ENCODE measurements at regions not wholly inside any gene's neighbourhood (a gene's known extent, or its start where the extent isn't known, plus 50 kb on each side); places are given as distances from the start of the nearest gene placed in this dataset.

DNA sequence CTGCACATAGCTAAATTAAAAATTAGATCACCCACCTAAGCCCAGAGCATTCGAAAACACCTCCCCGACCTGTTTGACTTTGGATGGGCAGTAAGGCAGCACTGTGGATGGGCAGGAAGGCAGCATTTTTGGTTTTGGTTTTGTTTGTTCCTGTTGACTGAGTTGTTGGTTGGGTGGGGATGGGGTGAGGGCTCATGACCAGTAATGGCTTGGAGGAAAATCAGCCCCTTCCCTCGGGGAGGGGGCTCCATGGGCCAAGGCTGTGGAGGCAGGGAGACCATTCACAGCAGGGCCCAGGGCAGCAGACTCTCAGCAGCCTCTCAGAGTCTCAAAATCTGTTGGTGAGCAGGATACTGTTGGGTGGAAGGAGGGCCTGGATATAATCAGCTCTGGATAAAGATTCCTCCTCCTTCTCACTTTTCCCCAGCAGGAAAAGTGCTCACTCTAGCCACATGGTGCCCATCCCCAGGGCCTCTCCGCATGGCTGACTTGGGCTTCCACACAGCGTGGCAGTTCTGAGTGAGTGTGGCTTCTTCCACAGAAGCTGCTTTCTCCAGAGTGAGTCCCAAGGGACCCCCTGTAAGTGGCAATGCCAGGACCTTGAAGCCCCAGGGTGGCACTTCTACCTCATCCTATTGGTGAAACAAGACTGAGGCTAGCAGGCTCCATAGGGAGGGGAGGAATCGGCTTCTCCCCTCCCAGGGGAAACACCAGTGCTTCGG lies 1491.2 kb downstream of the BRD1 start:
- H3K27ac Mint-ChIP-seq = no peak overlapping the region
- no peaks in the 10 kb centered on the region for H3K4me1 Mint-ChIP-seq (ENCODE audit: low read depth)
- peaks cover 6% of the 10 kb centered on the region; the same call in 1 of the 2 replicates for H3K36me3 Mint-ChIP-seq (ENCODE audit: low read depth)
- DNase-seq = no peak
- peaks cover 2% of the 10 kb centered on the region for H3K27me3 Mint-ChIP-seq (ENCODE audit: insufficient read depth)
- peaks cover 54% of the 10 kb centered on the region for H3K9me3 Mint-ChIP-seq
- TF ChIP-seq, protein P1, sequence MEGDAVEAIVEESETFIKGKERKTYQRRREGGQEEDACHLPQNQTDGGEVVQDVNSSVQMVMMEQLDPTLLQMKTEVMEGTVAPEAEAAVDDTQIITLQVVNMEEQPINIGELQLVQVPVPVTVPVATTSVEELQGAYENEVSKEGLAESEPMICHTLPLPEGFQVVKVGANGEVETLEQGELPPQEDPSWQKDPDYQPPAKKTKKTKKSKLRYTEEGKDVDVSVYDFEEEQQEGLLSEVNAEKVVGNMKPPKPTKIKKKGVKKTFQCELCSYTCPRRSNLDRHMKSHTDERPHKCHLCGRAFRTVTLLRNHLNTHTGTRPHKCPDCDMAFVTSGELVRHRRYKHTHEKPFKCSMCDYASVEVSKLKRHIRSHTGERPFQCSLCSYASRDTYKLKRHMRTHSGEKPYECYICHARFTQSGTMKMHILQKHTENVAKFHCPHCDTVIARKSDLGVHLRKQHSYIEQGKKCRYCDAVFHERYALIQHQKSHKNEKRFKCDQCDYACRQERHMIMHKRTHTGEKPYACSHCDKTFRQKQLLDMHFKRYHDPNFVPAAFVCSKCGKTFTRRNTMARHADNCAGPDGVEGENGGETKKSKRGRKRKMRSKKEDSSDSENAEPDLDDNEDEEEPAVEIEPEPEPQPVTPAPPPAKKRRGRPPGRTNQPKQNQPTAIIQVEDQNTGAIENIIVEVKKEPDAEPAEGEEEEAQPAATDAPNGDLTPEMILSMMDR (IDR thresholded peaks at IDR 0.05) = no peak
- H3K4me3 Mint-ChIP-seq = no peak overlapping the region

DNA sequence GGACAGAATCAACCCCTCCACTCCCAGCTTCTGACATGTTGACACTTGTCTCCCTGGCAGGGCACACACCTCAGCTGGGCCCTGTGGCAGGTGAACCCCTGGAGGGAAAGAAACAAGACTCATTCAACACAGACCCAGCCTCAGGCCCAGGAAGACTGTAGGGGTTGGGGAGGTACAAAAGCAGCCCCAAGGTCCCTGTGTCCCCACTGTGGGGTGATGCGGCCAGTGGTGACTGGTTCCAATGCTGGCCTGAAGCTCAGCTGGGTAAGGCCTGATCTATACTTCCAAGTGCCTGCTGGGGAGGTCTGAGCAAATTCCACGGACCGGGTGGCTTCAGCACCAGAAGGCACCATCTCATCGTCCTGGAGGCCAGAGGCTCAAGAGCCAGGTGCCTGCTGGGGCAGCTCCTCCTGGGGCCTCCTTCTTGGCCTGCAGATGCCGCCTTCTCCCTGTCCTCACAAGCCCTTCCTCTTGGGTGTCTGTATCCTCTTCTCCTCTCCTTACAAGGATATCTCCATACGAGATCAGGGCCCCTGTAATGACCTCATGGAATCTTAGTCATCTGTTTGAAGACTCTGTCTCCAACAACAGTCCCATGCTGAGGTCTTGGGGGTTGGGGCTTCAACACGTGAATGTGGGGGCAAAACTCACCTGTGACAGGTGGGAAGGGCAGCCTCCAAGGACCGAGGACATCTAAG lies 1492.1 kb downstream of the BRD1 start:
- Mint-ChIP-seq H3K4me1 (ENCODE audit: low read depth) (no peaks in the 10 kb centered on the region), H3K9me3 (peaks cover 58% of the 10 kb centered on the region), H3K27ac (no peak overlapping the region), H3K27me3 (ENCODE audit: insufficient read depth) (no peaks in the 10 kb centered on the region; the same call in 1 of the 2 replicates), H3K4me3 (no peak overlapping the region), H3K36me3 (ENCODE audit: low read depth) (peaks cover 6% of the 10 kb centered on the region; the same call in 1 of the 2 replicates)
- DNase-seq = no peak
- TF ChIP-seq, protein P1 (IDR thresholded peaks at IDR 0.05) = no peak

DNA sequence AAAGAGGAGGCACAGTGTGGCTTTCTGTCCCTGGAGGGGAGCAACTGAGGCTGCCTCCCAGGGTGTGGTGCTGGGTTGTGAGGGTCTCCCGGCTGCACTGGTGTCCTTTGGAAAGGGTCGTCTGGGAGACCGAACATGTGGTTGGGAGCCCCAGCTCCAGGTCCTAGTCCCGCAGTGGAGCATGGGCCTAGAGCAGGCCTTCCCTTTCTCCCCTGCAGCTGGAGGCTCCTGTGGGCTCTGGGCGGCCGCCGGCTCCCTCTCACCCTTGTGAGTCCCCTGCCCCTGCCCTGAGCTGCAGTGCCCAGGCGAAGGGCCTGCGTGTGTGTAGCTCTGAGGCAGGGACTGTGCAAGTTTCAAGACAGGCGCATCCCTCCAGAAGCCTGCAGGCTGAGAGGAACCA lies 1492.7 kb downstream of the BRD1 start:
- no peaks in the 10 kb centered on the region for H3K4me1 Mint-ChIP-seq (ENCODE audit: low read depth)
- TF ChIP-seq, protein P1 (IDR thresholded peaks at IDR 0.05) = no peak
- H3K4me3 Mint-ChIP-seq = no peak overlapping the region
- peaks cover 65% of the 10 kb centered on the region for H3K9me3 Mint-ChIP-seq
- H3K27me3 Mint-ChIP-seq (ENCODE audit: insufficient read depth) = no peaks in the 10 kb centered on the region; the same call in 1 of the 2 replicates
- H3K27ac Mint-ChIP-seq = no peak overlapping the region
- DNase-seq = no peak
- peaks cover 6% of the 10 kb centered on the region; the same call in 1 of the 2 replicates for H3K36me3 Mint-ChIP-seq (ENCODE audit: low read depth)

DNA sequence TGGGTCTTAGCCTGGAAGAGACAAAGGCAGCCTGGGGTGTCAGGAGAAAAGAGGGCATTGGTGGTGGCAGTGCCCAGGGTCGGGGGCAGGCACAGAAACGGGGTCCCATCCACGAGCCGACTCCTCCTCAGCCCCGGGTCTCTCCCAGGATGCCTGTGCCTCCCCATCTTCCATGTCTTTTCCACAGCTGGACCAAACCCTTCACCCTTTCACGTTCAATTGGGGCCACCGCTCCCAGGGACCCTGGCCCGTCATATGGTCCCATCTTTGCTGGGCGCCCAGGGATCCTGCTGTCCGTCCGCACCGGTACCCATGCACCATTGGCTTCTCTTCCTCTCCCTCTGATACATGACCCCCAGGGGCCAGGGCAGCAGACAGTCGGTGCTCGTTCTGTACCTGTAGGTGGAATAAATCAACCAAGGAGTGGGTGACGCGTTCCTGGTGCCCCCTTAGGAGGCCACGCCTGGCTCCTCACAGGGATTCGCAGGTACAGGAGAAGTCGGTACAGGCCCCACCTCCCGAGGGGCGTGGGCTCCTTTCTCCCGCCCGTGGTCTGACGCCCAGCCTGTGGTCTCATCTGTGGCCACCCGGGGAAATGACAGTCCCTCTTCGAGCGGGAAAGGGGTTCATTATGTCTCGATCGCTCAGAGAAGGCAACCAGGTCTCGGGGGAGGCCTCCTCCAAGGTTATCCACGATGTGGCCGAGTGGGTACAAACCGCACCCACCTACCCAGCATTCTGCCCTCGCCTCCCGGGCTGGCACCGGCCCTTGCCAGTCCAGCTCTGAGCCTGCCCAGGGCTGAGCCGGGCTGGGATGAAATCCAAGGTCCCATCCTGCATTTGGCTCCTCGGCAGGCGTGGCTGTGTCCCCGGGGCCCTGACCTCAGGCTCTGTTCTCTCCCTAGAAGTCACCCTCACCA lies 1493.6 kb downstream of the BRD1 start:
- TF ChIP-seq, protein P1 (IDR thresholded peaks at IDR 0.05) = no peak
- Mint-ChIP-seq H3K27ac (no peak overlapping the region), H3K27me3 (ENCODE audit: insufficient read depth) (no peaks in the 10 kb centered on the region; the same call in 1 of the 2 replicates), H3K9me3 (peaks cover 72% of the 10 kb centered on the region), H3K36me3 (ENCODE audit: low read depth) (peaks cover 6% of the 10 kb centered on the region; the same call in 1 of the 2 replicates), H3K4me3 (no peak overlapping the region), H3K4me1 (ENCODE audit: low read depth) (no peaks in the 10 kb centered on the region)
- no peak for DNase-seq

DNA sequence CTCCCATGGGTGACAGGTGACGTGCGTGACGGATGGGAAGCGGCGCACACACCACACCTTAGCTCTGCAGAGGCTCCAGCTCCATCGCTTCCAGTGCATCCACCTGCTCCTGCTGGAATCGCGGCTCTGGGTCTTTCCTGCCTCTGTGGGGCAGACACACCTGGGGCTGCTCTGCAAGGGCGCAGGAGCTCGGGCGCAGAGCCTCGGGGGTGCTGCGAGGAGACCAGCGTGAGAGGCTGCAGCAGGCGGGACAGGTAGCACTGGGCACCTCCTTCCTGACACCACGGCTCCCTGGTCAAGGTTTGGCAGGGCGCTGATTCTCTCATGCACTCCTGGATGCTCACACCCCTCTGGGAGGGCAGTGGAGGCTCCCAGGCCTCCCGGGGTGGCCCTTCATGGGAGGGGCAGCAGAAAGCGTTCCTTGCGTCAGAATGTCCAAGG lies 1494.3 kb downstream of the BRD1 start:
- DNase-seq = no peak
- Mint-ChIP-seq H3K4me3 (no peak overlapping the region), H3K27ac (no peak overlapping the region), H3K9me3 (peaks cover 76% of the 10 kb centered on the region), H3K4me1 (ENCODE audit: low read depth) (no peaks in the 10 kb centered on the region), H3K27me3 (ENCODE audit: insufficient read depth) (no peaks in the 10 kb centered on the region; the same call in 1 of the 2 replicates), H3K36me3 (ENCODE audit: low read depth) (peaks cover 8% of the 10 kb centered on the region)
- TF ChIP-seq, protein P1 (IDR thresholded peaks at IDR 0.05) = no peak
